Stimulated activated CD4-positive, alpha-beta T cell treated with anti-CD3 and anti-CD28 coated beads, TNF-alpha, amount 100 ng/mL, for 48 hours (primary cell): ENCODE measurements at regions not wholly inside any gene's neighbourhood (a gene's known extent, or its start where the extent isn't known, plus 50 kb on each side); places are given as distances from the start of the nearest gene placed in this dataset.

Experiments
- DNase-seq, 3 donors: peaks; one replicate each; pipeline ENCODE4 v3.0.0-alpha.2; 2020; ENCODE audit warnings: low read depth in 3 of 3

DNA sequence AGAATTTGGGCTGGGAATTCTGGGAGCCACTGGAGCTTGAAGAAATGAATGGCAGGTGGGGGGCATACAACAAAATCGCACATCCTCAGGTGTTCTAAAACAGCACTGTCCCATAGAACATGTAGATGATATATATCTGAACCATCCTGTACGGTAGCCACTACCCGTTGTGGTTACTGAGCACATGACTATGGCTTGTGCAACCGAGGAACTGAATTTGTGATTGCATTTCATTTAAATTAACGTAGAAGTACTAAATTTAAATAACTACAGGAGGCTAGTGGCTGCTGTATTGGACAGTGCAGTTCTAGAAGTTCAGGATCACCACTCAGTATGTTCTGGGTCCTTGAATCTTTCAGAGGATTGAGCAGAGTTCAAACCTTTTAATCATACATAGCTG lies 172.4 kb downstream of the PHETA1 start:
- no peak for DNase-seq

GRCh38 chr12:111195316-111195715 lies 173.6 kb downstream of the PHETA1 start:
- no peak for DNase-seq

GRCh38 chr12:111194703-111195051 lies 174.2 kb downstream of the PHETA1 start:
- no peak for DNase-seq

DNA sequence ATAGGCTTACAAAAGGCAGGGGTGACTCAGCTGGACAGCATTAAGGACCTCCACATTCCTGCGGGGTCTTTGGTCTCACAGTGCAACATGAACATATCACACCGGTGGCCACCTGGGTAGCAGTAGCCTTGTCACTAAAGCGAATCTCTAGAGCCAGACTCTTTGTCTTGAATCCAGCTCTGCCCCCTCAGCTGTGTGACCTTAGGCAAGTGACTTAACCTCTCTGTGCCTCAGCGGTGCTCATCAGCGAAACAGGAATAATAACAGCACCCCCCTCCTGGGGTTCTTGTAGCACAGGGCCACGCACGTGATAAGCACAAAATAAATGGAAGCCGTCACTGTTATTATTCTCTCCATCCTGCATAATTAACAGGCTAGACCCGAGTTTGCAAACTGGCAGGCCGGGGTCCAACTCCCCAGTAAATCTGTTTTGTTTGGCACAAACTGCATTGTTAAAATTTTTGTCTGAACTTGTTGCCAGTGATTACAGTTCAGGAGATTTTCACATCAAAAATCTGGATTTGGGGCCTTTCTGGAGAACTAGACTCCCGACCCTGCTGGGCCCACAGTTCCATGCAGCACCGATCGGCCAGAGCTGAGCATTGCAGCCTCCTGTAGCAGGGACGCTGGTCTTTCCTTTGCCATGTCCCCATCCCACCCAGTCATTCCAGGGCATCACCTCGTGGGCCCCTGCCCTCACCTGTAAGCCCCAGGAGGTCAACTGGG lies 174.8 kb downstream of the PHETA1 start:
- DNase-seq: no peak

DNA sequence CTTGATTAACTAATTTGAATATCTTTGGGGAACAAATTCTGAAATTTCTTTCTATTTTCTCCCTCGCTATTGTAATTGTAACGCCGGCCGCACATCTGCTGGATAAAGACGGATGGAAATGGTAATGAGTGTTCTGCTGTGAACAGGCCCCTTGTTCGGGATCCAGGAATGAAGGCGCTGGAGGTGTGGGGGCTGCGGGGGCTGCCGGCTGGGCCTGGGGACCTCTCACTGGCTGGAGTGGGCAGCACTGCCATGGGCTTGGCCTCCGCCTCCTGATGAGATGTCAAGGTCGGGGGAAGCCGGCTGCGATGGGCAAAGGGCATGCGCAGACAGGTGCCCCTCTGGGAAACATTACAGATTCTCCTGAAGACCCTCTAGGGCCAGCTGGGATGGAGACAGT lies 175.4 kb downstream of the PHETA1 start:
- no peak for DNase-seq

DNA sequence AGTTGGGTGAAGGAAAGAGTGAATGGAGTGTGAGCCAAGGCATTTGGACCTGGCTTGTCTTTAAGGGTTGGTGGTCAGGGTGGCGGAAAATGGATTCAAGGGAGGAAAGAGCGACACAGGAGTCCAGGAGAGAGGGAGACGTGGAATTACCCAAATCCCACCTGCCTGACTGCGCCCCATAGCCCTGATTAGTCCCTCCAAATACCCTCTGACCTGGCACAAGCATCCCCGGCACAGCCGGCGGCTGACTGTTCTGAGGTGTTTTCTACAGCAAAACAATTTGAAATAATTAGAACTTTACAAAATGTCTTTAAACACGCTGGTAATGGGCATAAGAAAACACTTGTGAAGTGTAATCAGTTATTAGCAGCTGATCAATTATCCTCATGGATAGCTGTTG lies 175.8 kb downstream of the PHETA1 start:
- DNase-seq: no peak

DNA sequence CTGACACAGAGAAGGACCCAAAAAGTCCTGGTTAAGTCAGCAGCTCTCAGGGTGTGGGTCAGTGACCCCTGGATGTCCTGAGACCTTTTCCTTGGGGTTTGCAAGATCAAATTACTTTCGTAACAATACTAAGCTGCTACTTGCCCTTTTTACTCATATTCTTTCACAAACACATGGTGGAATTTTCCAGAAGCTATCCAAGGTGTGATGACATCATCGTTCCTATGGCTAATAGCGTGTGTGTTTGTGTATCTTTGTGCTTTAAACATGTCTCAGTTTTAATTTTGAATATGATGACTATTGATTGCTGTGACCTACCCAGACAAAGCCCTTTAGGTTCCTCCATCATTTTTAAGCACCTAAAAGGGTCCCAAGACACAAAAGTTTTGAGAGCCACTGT lies 176.2 kb downstream of the PHETA1 start:
- DNase-seq: no peak

GRCh38 chr12:111190741-111191526 lies 178.0 kb downstream of the PHETA1 start:
- no peak for DNase-seq

- no peak for DNase-seq
Measured at GRCh38 chr12:111189792-111190191, 179.1 kb downstream of the PHETA1 start.

DNA sequence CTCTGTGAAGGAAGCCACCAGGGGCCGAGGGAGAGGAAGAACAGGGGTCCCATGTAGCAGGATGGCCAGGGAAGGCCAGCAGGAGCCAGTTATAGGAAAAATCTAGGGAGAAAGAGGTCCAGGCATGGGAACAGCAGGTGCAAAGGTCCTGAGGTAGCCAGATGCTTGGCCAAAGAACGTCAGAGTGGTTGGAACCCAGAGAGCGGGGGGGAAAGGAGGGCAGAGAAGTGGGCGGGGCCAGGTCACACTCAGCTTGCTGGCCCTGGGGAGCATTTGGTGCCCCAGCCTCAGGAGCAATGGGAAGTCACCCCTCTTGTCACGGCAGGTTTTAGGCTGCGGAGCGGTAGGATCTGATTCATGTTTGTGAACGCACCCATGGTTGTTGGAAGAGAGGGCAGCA lies 180.5 kb downstream of the PHETA1 start:
- no peak for DNase-seq

DNA sequence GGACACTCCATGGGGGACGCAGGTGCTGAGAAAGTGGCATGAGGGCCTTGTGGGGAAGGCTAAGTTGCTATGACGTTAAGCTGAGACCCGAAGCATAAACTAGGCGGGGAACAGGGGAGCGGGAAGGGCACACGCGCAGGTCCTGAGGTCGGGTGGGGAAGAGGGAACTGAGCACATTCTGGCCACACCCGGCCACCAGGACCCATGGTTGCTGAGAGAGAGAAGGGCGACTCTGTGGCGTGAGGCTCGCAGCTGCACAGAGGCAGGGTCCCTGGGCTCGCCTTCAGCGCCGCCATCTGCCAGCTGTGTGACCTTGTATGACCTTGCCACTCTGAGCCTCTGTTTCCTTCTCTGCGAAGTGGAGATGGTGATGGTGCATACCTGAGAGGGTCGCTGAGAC lies 182.5 kb downstream of the PHETA1 start:
- DNase-seq: no peak

GRCh38 chr12:111185889-111186227 lies 183.0 kb downstream of the PHETA1 start:
- no peak for DNase-seq

- no peak for DNase-seq
Measured at GRCh38 chr12:111185206-111185888, 183.5 kb downstream of the PHETA1 start.

DNA sequence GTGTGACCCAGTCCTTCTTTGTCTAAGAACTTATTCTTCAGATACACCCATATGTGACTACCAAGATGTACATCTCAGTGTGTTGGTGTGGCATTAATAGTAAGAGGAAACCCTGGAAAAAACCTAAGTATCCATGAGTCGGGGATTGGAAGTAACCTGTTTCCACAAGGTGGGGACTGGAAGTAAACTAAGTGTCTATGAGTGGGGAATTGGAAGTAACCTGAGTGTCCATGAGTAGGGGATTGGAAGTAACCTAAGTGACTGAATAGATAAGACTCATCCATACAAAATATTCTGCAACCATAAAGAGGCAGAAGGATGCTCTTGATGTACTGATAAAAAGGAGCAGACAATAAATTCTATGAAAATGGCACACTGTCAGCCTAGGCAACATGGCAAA lies 184.7 kb downstream of the PHETA1 start:
- no peak for DNase-seq

- no peak for DNase-seq
Measured at GRCh38 chr12:111183094-111183493, 185.8 kb downstream of the PHETA1 start.

- no peak for DNase-seq
Measured at GRCh38 chr12:111182382-111182781, 186.5 kb downstream of the PHETA1 start.

DNA sequence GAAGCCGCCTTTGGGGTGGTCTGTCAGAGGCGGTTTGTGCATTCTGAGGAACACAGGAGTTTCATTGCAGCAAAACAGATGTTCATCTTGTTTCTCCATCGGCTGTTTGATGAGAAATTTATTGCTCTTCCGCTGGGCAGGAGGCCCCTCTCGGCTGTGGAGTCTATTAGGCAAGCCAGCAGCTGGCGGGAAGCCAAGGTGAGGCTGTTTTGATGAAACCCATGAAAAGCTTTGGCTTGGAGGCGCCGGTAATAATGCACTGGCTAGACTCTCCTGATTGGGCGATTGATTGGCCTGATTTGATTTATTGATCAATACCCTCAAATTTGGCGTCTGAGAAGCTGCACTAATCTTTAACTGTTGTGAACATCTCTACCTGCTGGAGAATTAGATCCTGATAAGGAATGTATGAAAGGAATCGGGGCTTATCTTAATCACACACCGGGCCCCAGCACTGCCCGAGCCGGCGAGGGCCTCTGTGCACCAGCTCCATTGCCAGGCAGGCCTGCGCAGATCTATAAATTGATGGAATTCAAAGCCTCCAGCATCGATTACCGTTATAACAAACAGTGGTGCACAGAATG lies 187.7 kb downstream of the PHETA1 start:
- DNase-seq: no peak

DNA sequence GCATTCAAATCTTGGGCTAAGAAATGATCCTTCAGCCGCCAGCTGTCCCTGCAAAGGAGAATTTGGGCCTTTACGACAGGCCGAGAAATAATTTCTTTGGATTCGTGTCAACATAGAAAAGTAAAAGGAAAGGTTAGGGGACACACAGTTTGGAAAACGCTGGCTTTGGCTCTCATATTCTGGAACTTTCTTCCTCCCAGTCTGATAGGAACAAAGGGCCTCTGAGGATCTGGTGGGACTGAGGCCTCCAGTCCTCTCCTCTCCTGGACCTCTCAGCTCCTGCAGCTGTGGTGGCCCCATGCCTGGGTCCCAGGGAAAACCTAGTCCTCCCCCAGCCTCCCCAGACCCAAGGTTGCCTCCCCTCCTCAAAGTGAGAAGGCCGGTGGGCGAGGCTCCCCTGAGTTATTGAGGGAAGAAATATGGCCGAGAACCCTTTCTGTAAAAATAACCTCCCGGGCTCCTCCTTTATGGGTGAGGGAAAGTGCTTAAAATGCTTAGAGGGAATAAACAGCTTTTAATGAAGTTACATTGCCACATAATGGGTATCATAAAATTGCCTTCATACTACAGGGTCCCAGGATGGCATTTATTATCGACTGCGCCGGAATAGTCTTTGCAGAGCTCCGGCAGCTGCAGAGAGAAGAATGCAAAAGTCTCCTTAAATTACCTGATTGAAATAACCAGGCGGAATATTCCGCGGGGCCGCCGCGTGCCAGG lies 188.3 kb downstream of the PHETA1 start:
- DNase-seq: no peak

DNA sequence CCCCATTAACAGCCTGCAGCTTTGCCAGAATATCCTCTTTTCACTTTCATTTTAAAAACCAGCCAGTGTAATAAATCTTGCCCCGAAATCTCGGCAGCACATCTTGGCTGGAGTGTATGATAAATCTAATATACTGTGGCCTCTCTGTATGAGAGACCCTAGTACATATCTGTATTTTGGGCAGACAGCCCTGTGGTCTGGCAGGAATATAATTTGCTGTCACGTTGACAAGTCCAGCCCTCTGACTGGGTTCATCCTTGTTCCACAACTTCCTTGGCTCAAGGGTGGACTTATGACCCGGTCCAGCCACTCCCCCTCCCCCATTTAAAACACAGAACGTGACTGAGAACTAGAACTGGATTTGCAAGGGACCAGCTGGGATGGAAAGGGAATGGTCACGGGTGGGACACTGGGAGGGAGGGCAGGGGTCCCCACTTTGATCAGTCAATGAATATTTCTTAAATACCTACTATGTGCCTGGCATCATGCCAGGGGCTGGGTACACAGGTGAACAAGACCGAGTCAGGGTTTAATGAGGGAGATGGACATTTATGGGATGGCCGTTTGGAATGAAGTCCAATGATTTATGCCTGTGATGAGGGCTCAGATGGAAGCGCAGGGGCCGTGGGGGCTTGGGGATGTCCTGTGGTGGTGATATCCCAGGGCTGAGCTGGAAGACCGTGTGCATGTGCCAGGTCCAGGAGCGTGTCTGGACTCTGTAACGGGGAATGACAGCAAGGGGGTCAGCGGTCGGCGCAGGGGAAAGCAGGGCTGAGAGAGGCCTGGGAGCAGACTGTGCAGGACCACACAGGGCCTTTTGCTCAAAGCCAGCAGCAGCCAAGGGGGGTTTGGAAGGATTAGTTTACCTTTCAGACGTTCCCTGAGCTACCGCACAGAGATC lies 190.5 kb downstream of the PHETA1 start:
- no peak for DNase-seq

GRCh38 chr12:111175396-111176094 lies 193.3 kb downstream of the PHETA1 start:
- no peak for DNase-seq
